ENCODE measurements at regions not wholly inside any gene's neighbourhood (a gene's known extent, or its start where the extent isn't known, plus 50 kb on each side); places are given as distances from the start of the nearest gene placed in this dataset.

GRCh38 chr7:111642373-111642772 lies 80.1 kb upstream of the IMMP2L start:
- intact Hi-C loops (cut with DNase I, micrococcal nuclease), result no loop called here
- ChIA-PET POLR2A (no interaction called here), CTCF (no interaction called here)
- TF ChIP-seq CTCF (IDR thresholded peaks at IDR 0.05), result no peak
- Mint-ChIP-seq H3K27ac (no peak overlapping the region), H3K9me3 (no peaks in the 10 kb centered on the region), H3K36me3 (ENCODE audit: low read depth) (no peaks in the 10 kb centered on the region), H3K27me3 (peaks cover 30% of the 10 kb centered on the region), H3K4me3 (no peak overlapping the region), H3K4me1 (ENCODE audit: low read depth) (no peaks in the 10 kb centered on the region)
- no peak for DNase-seq
- no peak for ATAC-seq (ENCODE audit: poor library complexity)
- H3K36me3 ChIP-seq (ENCODE audit: insufficient read depth, low read length), result no peaks in the 10 kb centered on the region
- H3K4me1 ChIP-seq (ENCODE audit: insufficient read depth, low read length), result no peaks in the 10 kb centered on the region
- no peaks in the 10 kb centered on the region for H3K27me3 ChIP-seq (ENCODE audit: control insufficient read depth in 1 of 2, insufficient read depth in 2 of 2, low read length in 2 of 2)
- no peaks in the 10 kb centered on the region for H3K9me3 ChIP-seq (ENCODE audit: control insufficient read depth in 1 of 2, insufficient read depth in 1 of 2, low read length in 2 of 2)
- no peak overlapping the region for H3K4me3 ChIP-seq (ENCODE audit: low read length)
- H3K27ac ChIP-seq (ENCODE audit: low read depth in 1 of 2, low read length in 2 of 2), result no peak overlapping the region

- ChIA-PET CTCF (no interaction called here), POLR2A (no interaction called here)
- Histone ChIP-seq H3K27me3 (ENCODE audit: control insufficient read depth in 1 of 2, insufficient read depth in 2 of 2, low read length in 2 of 2) (no peaks in the 10 kb centered on the region), H3K9me3 (ENCODE audit: control insufficient read depth in 1 of 2, insufficient read depth in 1 of 2, low read length in 2 of 2) (no peaks in the 10 kb centered on the region), H3K27ac (ENCODE audit: low read depth in 1 of 2, low read length in 2 of 2) (no peak overlapping the region), H3K36me3 (ENCODE audit: insufficient read depth, low read length) (no peaks in the 10 kb centered on the region), H3K4me1 (ENCODE audit: insufficient read depth, low read length) (no peaks in the 10 kb centered on the region), H3K4me3 (ENCODE audit: low read length) (no peak overlapping the region)
- H3K27me3 Mint-ChIP-seq, result peaks cover 28% of the 10 kb centered on the region
- intact Hi-C loops (cut with DNase I, micrococcal nuclease), result no loop called here
- no peak for DNase-seq
- H3K9me3 Mint-ChIP-seq, result no peaks in the 10 kb centered on the region
- H3K4me1 Mint-ChIP-seq (ENCODE audit: low read depth), result no peaks in the 10 kb centered on the region
- no peak overlapping the region for H3K4me3 Mint-ChIP-seq
- no peak for ATAC-seq (ENCODE audit: poor library complexity)
- H3K36me3 Mint-ChIP-seq (ENCODE audit: low read depth), result no peaks in the 10 kb centered on the region
- H3K27ac Mint-ChIP-seq, result no peak overlapping the region
- no peak for TF ChIP-seq CTCF (IDR thresholded peaks at IDR 0.05)
These were observed 78.1 kb upstream of the IMMP2L start for GRCh38 chr7:111640416-111640815.

GRCh38 chr7:111639934-111640333 lies 77.6 kb upstream of the IMMP2L start:
- no peak for DNase-seq
- ATAC-seq (ENCODE audit: poor library complexity), result no peak
- CTCF ChIA-PET, result no interaction called here
- H3K4me3 ChIP-seq (ENCODE audit: low read length), result no peak overlapping the region
- no peak for TF ChIP-seq CTCF (IDR thresholded peaks at IDR 0.05)
- no peaks in the 10 kb centered on the region for H3K36me3 ChIP-seq (ENCODE audit: insufficient read depth, low read length)
- Mint-ChIP-seq H3K27me3 (peaks cover 27% of the 10 kb centered on the region), H3K36me3 (ENCODE audit: low read depth) (no peaks in the 10 kb centered on the region), H3K4me1 (ENCODE audit: low read depth) (no peaks in the 10 kb centered on the region), H3K27ac (no peak overlapping the region), H3K9me3 (no peaks in the 10 kb centered on the region), H3K4me3 (no peak overlapping the region)
- no peaks in the 10 kb centered on the region for H3K9me3 ChIP-seq (ENCODE audit: control insufficient read depth in 1 of 2, insufficient read depth in 1 of 2, low read length in 2 of 2)
- POLR2A ChIA-PET, result no interaction called here
- no peaks in the 10 kb centered on the region for H3K4me1 ChIP-seq (ENCODE audit: insufficient read depth, low read length)
- no peak overlapping the region for H3K27ac ChIP-seq (ENCODE audit: low read depth in 1 of 2, low read length in 2 of 2)
- no peaks in the 10 kb centered on the region for H3K27me3 ChIP-seq (ENCODE audit: control insufficient read depth in 1 of 2, insufficient read depth in 2 of 2, low read length in 2 of 2)
- intact Hi-C loops (cut with DNase I, micrococcal nuclease), result no loop called here
